HG02840 (cell line): ENCODE measurements at regions not wholly inside any gene's neighbourhood (a gene's known extent, or its start where the extent isn't known, plus 50 kb on each side); places are given as distances from the start of the nearest gene placed in this dataset.
A peak's percentile ranks its signal among the peaks of the same experiment; 100 is the strongest.

Experiments used
- ATAC-seq: cut with Tn5 transposase; IDR thresholded peaks from one replicate; pipeline ENCODE4 v1.9.1; 2021; ENCODE audit warnings: mild to moderate bottlenecking, moderate library complexity, moderate number of reproducible peaks; ENCODE audit not compliant: unreplicated experiment, low FRiP score

DNA sequence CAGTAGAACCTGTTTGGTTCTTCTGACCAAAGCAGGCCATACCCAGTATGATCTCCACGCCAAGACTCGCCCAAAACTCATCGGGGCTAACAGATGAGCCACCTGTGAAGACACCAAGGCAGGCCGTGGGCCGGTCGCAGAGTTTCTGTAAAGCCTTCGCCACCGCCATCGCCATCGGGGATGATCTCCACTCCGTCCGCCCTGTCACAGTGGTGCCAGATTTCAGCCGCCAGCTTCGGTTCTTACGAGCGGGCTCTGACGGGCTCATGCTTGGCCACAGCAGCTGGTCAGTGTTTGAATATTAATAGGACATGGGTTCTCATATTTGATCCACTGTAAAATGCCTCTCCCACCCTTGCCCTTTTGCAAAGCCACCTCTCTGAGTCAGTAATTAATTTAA is 113.2 kb upstream of the TMEM132D start:
- no peak for ATAC-seq

DNA sequence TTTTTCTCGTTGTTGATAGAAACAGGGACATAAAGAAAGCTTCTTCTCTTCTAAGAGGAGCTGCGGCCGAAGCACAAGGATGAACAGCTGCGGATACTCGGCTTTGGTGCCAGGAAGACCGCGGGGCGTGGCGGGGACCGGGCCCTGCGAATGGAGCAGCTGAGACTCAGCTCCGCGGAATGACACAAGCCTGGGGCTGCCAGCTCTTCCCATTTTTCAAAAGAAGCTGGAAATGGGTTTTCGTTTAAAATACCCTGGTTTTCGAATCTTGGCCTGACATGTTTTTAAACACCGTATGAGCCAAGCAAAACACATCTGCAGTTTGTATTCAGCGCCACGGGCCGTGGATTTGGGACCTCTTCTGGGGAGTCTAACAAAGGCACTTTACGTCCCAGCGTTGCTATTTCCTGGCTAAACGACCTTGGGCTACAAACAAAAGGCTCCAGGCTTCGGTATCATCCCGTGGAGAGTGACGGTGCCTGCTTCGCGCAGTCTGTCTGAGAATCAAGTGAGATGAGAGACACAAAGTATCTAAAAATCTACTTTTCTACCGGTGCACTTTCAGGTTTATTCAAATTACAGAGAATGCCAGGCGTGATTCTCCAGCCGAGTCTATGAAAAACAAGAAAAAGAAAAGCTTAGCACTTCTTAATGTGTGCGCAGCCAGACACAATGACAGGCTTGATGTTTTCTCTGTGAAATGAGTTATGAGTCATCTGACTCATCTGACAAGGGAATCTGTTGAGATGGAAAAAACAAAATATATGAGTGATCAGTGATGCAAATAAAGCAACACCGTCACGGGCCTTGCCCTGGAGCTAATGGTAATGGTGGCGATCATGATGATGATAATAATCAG is 114.0 kb upstream of the TMEM132D start:
- ATAC-seq, result no peak

DNA sequence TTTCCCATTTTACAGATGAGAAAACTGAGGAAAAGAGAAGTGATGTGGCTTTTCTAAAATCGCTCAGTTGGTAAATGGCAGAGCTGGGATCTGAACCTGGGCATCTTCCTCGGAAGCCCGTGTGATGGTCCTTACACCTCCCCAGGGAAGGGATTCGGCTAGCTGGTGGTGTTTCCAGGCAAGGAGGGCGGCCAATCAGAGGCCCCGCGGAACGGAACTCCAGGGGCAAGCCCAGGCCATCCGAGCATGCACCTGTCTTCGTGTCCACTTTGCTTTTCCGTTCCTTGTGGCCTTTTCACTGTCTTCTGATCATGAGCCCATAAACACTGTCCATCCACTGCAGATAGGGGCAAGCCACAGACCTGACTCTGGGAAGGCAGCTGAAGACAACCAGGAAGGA is 114.8 kb upstream of the TMEM132D start:
- ATAC-seq, result no peak

DNA sequence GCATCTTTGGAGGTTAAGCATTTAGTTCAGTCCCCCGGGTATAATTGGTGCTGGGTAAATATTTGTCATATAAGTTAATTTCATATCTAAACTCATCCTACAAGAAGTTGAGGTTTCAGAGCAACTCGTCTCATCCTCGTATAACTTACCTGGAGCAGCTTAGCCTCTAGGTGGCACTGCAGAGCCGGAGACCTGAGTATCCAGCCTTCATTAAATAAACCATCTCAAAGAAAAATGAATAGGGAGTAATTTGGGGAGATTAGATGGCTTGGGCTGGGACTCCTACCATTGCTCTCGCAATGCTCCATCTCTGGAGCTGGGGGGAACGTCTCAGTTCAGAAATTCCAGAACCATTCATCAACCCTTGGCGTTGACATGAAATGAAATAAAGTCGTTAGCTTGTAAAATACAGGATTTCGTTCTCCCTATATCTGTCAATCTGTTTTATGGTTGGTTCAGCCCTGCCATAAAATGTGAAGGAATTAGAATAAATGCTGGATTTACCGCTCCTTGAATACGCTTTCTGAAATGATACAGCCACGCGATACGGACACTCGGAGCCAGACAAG is 122.9 kb upstream of the TMEM132D start:
- no peak for ATAC-seq

DNA sequence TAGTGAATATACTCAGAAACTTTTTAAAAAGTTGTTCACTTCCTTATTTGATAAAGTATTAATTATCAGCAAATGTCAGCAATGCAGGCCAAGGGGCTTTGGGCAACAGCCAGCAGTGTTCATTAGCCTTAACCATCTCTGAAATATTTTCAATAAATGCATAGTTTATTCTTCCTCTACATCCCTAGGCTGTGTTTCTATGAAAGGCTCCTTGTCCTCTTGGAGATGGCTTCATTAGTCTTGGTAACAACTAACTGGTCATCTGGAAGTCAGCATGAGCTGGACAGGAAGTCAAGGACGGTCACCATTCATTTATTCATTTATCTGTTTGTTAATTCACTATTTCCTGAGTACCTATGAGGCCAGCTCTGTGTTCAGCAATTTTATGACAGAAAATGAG is 124.0 kb upstream of the TMEM132D start:
- ATAC-seq, result no peak

DNA sequence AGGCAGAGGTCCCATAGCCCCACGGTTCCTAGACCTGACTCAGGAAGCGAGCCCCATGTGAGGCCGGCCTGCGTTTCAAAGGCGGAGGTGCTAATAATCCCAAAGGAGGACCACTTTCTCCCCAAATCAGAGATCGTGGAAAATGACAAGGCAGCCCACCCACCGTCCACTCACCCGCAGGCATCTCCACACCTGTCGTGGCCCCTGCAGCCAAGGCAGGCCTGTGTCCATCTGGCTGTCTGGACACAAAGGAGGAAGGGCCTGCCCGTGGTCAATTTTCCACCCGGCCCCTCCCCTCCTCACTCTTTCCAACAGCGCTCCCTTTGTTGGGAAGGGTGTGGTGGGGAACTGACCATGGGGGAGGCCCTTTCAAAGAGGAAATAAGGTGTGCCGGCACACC is 125.3 kb upstream of the TMEM132D start:
- ATAC-seq, result no peak

DNA sequence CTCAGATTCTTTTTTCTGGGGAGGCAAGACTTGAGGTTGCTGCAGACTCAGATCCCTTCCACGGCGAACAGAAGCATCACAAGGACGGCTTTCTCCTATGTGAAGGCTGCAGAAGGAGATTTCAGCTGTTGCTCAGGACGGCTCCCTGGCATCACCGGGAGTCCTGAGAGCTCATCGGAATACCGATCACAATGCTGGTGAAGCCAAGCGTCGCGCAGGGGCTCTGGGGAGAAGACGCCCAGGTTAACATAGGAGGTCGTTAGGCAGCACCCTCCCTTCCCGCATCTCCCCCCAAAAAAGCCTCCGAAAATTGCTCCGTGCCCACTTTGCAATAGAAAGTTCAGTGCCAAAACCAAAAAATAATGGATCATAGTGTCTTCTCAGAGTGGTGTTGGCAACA is 127.2 kb upstream of the TMEM132D start:
- no peak for ATAC-seq

DNA sequence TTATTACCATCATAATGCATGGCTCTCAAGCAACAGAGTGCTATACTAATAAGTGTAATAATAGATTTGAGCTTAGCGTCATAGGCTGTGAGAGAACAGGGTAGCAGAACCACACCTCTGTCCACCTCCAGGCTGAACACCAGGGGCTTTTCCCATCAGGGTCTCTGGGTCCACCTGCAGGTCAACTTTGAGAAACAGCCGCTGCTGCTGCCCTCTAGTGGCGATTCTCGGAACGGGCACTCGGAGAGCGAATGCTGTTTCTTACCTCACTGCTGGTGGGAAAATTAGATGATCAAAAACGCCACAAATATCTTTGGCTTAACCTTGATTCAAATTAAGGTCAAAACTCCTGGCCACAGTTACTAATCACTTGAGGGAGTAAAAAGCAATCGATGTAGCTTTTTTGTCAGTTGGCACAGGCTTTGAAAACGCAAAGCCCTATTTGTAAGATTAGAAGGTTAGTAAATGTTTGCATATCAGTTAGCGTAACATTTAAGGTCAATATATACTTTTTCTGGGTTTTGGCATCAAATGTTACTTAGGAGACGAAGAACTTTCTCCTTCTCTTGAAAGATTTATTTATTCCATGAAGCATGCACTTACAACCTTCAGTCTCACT is 127.9 kb upstream of the TMEM132D start:
- peak; percentile 65 for ATAC-seq

DNA sequence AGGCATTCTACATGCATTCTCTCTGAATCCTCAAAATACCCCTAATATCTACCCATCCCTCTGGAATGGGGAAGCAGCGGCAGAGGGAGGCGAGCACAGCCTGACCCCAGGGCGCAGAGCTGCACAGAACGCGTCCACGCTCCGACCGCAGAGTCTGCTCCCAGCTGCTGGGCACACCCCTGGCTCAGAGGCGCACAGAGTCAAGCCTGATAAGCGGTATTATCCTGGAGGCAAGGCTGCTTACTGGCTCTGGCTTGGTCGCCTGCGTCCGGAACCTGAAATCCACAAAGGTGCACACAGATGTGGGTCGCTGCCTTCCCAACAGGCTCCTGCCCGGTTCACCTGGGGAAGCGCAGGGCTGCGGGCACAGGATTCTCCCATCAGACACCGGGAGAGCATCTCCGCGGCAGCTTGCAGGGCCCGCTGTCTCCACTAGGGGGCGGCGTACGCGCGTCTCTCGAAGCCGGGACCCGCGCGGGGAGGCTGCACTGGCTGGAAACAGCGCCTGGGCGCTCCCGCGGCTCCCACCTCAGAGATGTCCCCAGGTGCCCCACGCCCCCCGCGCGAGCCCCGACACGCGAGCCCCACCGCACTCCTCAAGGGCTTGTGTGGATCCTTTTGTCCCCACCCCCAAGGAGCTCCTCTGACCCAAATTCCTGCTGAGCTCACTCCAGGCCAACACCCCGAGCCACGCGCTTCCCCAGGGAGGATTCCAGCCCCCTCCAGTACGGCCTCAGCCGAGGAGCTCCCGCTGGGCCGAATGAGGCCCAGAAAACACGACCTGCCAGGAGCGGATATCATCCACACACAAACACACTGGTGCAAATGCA is 120.1 kb upstream of the FZD10 start:
- no peak for ATAC-seq

DNA sequence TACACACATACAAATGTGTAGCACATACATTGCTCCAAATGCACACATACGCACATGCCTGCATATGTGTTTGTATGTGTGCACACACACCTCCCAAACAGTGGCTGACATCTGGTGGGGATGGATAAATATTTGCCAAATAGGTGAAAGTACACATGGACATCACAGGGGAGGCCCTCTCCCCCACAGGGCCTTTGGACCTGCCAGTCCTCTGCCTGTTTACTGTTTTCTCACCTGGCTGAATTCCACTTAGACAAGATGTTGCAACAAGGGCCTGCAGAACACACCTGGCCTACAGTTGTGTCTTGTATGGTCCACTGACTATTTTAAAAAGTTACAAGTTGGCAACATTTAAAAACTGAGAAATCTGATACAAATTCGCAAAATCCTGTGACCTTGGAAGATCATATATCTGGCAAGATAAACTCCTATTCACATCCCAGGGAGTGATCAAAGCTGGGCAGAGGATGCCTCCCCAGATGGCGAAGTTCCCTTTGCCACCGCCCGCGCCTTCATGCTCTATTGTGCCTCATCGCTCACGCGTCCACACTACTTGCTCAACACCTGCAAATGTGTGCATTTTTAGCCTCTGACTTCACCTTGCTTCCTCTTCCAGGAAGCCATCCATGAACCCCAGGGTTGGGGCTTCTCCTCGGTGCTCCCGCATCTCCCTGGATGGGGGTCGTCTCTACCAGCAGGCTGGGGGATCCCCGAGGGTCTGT is 118.4 kb upstream of the FZD10 start:
- ATAC-seq, result no peak

DNA sequence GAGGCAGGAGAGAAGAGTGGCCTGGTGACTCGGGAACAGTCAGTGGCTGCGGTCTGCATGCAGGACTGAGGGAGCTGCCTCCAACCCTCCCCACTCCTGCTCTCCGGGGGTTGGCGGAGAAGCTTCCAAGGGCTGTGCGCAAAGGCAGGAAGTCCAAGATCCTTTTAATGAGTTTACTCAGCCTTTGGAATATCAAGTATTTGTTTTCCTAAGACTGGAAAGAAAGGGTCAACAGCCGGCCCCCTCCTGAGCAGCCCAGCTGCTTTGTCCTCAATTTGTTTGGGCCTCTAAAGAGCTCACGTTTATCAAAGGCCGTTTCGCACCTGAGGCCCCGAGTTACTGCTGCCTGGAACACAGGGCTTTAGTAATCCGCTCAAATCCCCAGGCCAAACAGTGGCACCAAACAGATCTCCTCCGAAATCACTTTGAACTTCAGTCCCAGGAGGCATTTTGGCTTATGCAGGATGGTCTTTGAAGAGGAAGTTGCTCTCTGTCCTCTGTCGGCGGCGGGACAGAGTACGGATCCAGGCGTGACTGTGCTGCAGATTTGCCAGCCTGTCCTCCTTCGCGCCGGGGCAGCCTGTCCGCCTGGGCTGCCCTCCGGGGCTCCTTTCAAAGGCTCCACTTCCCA is 117.2 kb upstream of the FZD10 start:
- ATAC-seq, result no peak

DNA sequence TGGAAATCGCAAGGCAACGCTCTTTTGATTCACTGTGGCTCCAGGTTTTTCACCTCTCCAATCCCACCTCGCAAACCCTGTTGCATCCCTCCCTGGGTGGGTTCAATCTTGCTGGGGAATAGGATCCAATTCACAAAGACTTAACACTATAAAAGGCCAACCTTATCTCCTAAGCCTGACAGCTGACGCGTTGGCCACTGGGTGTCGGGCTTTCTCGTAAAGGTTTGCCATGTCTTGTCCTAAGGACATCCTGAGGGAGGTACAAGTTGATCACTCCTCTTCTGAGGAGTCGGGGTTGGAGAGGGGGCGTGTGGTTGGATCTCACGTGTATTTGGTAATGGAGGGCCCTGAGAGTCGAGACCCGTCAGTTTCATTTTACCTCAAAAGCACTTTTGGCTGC is 112.6 kb upstream of the FZD10 start:
- ATAC-seq, result no peak

DNA sequence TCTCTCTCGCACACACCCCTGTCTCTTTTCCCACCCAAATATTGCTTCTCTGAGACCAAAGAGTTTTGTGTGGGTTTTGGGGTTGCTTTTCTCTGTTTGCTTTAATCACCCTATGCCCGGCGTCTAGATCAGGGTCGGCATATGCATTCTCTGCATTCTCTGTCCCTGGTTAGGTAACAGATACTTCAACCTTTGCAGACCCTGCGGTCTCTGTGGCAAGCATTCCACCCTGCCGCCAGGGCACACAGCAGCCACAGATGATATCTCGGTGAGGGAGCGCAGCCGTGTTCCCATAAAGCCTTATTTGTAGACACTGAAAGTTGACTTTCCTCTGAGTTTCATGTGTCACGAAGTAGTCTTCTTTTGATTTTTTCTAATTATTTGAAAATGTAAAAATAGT is 110.4 kb upstream of the FZD10 start:
- no peak for ATAC-seq

DNA sequence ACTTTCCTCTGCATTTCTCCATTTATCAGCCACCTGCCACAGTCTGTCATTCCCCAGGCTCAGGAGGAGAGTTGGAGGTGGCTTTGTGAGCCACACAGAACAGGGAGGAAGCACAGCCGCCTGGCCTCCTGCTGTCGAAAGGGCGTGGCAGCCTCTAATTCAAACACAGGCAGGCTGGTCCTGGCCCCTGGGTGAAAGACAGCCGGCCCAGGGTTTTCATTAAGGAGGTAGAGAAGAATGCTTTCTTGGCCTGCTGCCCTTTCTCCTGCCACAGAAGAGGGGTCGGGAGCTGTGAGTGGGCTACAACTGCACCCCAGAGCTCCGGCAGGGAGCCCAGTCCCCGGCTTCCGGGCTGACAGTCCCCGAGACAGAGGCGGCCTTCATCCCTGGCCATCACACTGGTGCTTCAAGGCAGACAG is 108.6 kb upstream of the FZD10 start:
- no peak for ATAC-seq

DNA sequence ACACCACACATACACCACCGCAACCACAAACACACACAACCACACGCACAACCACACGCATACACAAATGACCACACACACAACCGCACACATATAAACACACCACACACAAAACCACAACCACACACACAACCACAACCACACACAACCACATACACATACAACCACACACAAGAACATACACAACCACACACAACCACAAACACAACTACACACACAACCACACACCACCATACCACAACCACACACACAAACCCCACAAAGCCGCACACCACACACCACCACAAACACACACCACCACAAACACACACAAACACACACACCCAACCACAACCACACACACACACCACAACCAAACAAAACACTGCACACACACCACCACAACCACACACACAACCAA is 107.5 kb upstream of the FZD10 start:
- ATAC-seq, result no peak

DNA sequence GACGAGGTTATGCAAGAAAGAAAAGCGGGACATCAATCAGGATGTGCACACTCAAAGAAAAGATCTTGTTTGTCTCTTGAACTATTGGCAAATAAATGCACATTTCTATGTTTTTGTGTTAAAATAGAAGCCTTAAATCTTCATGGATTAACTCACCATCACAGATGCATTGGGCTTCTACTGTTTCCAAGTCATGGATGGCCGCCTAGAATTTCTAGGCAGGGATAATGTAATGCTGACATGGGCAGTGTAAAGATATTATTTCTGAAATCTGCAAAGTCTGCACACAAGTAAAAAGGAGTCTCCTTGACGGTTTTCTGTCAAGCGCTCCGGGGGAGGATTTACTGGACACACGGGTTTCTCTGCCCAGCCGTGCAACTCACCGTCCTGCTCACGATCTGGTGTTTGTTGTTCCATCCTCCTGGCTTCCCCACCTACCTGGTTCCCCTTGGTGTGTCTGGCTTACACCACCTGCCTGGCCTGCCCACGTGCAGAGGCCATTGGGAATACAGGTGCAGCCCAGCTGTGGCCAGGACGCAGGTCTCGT is 103.3 kb upstream of the FZD10 start:
- no peak for ATAC-seq

DNA sequence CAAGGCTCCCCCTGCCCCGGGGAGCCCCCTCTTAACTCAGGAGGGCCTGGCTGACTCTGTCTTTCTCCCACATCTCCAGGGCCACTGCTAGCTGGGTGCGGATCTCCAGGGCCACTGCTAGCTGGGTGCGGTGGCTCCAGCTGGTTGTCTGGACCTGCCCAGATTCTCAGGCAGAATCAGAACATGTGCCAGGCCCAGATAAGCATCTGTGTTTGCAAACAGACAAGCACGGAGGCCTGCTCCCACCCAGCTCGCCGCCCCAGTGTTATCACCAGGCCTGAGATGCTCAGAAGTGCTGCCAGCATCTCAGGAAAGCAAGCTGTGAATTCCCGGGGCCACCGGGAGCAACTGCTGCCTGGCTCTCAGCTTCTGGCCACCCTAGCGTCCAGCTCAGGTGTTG is 98.4 kb upstream of the FZD10 start:
- no peak for ATAC-seq

DNA sequence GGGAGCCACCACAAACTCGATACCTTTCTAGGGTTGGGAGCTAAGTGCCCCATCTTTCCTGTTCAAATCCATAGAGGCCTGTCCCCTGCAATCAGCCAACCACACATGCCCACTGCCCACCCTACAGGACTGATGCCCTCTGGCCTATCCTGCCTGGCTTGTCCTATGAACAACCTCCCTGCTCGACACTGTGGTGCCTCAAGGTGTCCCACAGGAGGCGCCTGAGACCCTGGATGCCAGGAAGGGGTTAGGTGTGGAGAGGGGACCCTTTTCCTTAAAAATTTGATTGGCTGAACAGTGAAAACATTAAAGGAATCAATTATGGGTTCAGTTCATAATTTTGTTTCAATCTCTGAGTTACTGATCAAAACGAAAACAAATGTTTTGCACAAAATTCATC is 97.3 kb upstream of the FZD10 start:
- ATAC-seq, result no peak

DNA sequence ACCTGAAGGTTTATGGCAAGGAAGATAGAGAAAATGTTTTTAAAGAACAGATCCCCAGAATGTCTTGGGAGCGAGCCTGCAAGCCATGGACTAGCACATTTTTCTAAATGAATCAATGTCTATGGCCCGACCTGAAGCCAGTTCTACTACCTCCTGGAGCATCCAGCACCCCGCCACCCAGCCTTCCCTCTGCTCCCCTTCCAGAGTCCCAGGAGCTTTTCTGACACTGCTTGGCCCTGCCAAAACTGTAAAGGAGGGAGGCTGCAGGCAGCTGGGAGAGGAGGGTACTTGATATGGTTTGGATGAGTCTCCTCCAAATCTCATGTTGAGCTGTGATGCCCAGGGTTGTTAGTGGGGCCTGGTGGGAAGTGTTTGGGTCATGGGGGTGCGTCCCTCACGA is 95.5 kb upstream of the FZD10 start:
- ATAC-seq, result no peak

DNA sequence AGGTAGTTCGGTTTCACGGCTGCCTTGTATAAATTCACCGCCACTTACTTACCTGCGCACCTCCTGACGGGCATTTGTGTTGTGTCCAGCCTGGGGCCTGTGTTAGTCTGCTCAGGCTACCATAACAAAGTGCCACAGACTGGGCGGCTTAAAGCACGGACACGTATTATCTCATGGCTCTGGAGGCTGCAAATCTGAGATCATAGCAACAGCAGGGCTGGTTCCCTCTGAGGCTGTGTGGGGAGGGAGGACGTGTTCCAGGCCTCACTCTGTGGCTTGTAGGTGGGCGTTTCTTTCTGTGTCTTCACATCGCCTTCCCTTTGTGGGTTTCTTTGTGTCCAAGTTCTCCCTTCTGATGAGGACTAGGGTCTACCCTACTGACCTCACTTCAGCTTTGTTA is 93.5 kb upstream of the FZD10 start:
- ATAC-seq, result no peak
